ENCODE measurements at regions not wholly inside any gene's neighbourhood (a gene's known extent, or its start where the extent isn't known, plus 50 kb on each side); places are given as distances from the start of the nearest gene placed in this dataset.
"Not testable (repeated sequence)": the region's sequence is repeated elsewhere in the genome, so short reads cannot be mapped to it uniquely, and the experiment has no call there.

DNA sequence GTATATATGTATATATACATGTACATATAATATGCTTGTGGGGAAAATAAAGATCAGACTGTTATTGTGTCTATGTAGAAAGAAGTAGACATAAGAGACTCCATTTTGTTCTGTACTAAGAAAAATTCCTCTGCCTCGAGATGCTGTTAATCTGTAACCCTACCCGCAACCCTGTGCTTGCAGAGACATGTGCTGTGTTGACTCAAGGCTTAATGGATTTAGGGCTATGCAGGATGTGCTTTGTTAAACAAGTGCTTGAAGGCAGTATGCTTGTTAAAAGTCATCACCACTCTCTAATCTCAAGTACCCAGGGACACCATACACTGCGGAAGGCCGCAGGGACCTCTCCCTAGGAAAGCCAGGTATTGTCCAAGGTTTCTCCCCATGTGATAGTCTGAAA is 972.9 kb downstream of the GALC start:
- POLR2A ChIA-PET; H3K4me1 Mint-ChIP-seq; H3K9me3 Mint-ChIP-seq; ATAC-seq (ENCODE audit: low read depth); DNase-seq; H3K4me3 Mint-ChIP-seq; H3K27me3 Mint-ChIP-seq; H3K27ac Mint-ChIP-seq; H3K36me3 Mint-ChIP-seq: not testable (repeated sequence)

DNA sequence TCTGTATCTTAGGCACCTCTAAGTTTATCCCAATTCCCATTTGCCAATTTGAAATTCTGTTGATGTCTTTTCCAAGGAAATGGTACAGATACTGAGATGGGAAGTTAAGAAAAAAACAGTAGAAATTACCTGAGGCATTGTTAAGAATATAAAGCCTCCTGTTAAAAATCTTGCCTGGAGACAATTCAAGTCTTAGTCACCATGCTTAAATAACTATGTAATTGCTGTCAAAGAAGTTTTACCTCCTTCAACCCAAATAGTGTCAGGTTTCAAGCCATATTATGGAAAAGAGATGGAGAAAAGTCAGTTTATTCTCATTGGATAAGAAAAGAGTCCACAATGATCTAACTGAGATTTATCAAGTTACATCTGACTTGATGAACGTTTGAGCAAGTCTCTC is 974.7 kb downstream of the GALC start:
- Mint-ChIP-seq H3K27ac (no peak overlapping the region), H3K4me1 (no peaks in the 10 kb centered on the region), H3K27me3 (no peaks in the 10 kb centered on the region), H3K36me3 (no peaks in the 10 kb centered on the region), H3K4me3 (no peak overlapping the region), H3K9me3 (peaks cover 5% of the 10 kb centered on the region)
- DNase-seq (no peak), ATAC-seq (ENCODE audit: low read depth) (no peak)
- POLR2A ChIA-PET: no interaction called here

DNA sequence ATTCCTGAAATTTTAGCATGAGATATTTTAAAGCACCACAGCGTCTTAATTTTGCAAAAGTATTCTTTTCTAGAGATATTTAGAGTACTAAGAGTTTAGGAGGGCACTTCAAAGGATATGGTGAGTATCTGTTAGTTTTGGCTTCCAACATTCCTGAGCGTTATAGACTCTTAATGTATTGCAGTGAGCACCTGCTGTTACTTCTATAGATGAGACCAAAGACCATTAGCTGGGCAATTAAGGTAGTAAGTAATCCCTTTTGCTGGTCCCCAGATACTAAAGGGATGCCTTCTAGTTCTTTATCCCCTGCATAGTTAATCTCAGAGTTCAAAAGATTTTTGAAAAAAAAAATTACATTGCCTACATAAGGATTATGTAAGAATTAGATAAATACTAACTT is 975.6 kb downstream of the GALC start:
- no peak for DNase-seq
- ATAC-seq (ENCODE audit: low read depth): no peak
- Mint-ChIP-seq H3K9me3 (peaks cover 5% of the 10 kb centered on the region), H3K27me3 (no peaks in the 10 kb centered on the region), H3K4me1 (no peaks in the 10 kb centered on the region), H3K27ac (no peak overlapping the region), H3K4me3 (no peak overlapping the region), H3K36me3 (no peaks in the 10 kb centered on the region)
- POLR2A ChIA-PET: no interaction called here

DNA sequence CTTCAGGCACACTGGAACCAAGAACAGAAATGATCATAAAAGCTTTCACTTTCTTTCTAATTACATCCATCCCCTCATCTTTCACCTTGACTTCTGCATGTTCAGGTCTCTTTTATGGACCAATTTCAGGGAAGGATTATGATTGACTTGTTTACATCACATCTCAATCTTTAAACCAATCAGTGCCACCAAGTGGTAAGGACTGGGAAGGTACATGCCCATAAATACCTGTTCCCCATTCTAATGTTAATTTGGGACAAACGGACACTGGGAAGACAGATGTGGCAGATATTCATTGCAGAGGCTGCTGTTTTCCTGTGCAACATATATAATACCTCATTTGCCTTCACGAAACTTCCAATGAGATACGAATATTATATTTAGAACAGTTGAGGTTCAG is 978.1 kb downstream of the GALC start:
- Mint-ChIP-seq H3K4me3 (no peak overlapping the region), H3K9me3 (peaks cover 5% of the 10 kb centered on the region), H3K27me3 (no peaks in the 10 kb centered on the region), H3K36me3 (no peaks in the 10 kb centered on the region), H3K4me1 (no peaks in the 10 kb centered on the region), H3K27ac (no peak overlapping the region)
- POLR2A ChIA-PET: no interaction called here
- DNase-seq (no peak), ATAC-seq (ENCODE audit: low read depth) (no peak)

DNA sequence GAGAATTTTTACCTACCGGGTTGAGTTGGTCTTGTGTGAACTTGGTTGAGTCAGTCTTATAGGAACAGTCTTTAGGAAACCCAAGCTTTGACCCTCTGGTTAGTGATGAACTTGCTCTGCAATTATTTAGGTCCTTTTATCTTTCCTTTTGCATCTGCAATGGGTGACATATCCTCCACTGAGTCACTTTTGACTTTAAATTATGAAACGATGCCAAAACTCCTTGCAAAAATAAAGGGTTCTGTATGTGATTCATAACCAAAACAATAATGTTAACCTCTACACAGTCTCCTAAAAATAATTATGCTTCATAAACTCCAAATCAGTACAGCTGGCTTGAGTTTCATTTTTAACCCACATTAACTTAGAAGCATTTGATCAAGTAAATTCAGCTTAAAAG is 979.4 kb downstream of the GALC start:
- Mint-ChIP-seq H3K27me3 (no peaks in the 10 kb centered on the region), H3K27ac (no peak overlapping the region), H3K9me3 (peaks cover 5% of the 10 kb centered on the region), H3K4me1 (no peaks in the 10 kb centered on the region), H3K36me3 (no peaks in the 10 kb centered on the region), H3K4me3 (no peak overlapping the region)
- POLR2A ChIA-PET: no interaction called here
- ATAC-seq (ENCODE audit: low read depth): no peak
- DNase-seq: no peak

DNA sequence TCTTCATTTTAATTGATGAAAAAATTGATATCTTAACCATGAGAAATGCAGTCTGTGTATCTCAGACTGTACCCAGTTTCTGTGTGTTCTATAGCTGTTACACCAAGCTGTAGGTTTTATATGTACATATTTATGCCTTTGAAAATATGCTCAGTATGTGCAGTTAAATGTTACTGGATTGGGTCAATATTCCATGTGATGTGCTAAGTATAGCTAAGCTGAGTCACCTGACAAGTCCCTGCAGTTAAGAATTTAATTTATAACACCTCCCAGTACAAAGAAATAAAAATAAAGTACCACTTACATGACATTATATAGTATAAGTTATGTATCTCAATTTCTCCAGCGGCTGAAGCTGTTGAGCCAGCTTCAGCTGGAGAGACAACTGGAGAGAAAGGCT is 984.0 kb downstream of the GALC start:
- POLR2A ChIA-PET: no interaction called here
- Mint-ChIP-seq H3K9me3 (no peaks in the 10 kb centered on the region), H3K4me1 (no peaks in the 10 kb centered on the region), H3K36me3 (no peaks in the 10 kb centered on the region), H3K27me3 (no peaks in the 10 kb centered on the region), H3K4me3 (no peak overlapping the region), H3K27ac (no peak overlapping the region)
- ATAC-seq (ENCODE audit: low read depth) (no peak), DNase-seq (no peak)

DNA sequence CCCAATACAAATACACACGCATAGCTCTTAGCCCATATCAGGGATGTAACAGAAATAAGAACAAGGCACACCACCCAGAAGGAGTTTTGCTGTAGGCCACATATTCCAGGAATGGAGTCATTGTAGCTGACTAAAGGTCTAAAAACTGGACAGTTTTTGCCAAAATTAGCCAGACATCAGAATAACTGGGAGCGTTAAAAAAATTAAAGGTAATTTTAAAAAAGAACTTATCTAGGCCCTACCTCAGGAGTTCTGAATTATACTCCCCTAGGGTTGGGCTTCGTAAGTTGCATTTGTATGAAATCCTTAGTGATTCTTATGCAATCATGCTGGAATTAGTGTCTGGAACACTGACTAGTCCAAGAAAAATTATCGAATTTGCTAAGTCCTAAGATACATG is 987.7 kb downstream of the GALC start:
- H3K27me3 Mint-ChIP-seq: no peaks in the 10 kb centered on the region
- no peak overlapping the region for H3K27ac Mint-ChIP-seq
- H3K4me1 Mint-ChIP-seq: no peaks in the 10 kb centered on the region
- H3K9me3 Mint-ChIP-seq: no peaks in the 10 kb centered on the region
- POLR2A ChIA-PET: no interaction called here
- no peak for ATAC-seq (ENCODE audit: low read depth)
- no peaks in the 10 kb centered on the region for H3K36me3 Mint-ChIP-seq
- DNase-seq: no peak
- H3K4me3 Mint-ChIP-seq: no peak overlapping the region

DNA sequence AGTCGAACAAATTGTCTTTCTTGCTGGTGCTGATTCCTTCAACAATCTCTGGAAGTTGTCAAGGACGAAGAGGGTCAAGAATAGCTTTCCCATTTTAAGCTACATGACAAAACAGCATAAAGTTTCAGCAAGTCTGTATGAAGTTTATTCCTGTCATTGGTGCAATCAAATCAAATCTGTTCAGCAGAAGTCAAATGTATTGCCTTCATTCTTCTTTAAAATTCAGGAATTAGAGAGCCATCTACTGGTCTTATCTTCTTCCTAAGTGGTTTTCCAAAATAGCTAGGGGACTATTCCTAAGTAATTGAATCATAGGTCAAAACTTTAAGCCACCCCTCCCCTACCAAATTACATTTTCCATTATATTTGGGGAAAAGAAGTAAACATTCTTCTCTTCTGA is 990.2 kb downstream of the GALC start:
- Mint-ChIP-seq H3K36me3 (no peaks in the 10 kb centered on the region), H3K27ac (no peak overlapping the region), H3K4me3 (no peak overlapping the region), H3K27me3 (no peaks in the 10 kb centered on the region), H3K4me1 (no peaks in the 10 kb centered on the region), H3K9me3 (no peaks in the 10 kb centered on the region)
- POLR2A ChIA-PET: no interaction called here
- DNase-seq (no peak), ATAC-seq (ENCODE audit: low read depth) (no peak)

DNA sequence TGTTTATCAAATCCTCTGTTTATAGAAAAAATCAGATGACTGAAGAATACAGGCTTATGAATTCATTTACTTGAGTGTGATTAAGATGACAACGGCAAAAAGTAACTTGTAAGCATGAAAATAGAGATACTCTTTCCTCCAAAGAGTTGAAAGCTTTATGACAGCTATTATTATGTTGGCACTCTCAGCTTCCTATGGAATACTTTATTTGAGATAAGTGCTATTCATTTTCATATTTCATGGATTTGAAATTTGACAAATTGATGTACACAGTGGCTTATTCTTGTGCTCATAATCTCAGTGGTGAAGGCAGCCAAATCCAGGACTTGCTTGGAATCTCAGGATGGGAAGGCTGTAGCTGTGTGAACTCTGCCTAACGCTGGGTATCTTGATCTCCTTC is 991.6 kb downstream of the GALC start:
- H3K36me3 Mint-ChIP-seq: no peaks in the 10 kb centered on the region
- ATAC-seq (ENCODE audit: low read depth): no peak
- no peak overlapping the region for H3K4me3 Mint-ChIP-seq
- POLR2A ChIA-PET: no interaction called here
- no peak overlapping the region for H3K27ac Mint-ChIP-seq
- no peak for DNase-seq
- H3K4me1 Mint-ChIP-seq: no peaks in the 10 kb centered on the region
- no peaks in the 10 kb centered on the region for H3K9me3 Mint-ChIP-seq
- H3K27me3 Mint-ChIP-seq: no peaks in the 10 kb centered on the region

DNA sequence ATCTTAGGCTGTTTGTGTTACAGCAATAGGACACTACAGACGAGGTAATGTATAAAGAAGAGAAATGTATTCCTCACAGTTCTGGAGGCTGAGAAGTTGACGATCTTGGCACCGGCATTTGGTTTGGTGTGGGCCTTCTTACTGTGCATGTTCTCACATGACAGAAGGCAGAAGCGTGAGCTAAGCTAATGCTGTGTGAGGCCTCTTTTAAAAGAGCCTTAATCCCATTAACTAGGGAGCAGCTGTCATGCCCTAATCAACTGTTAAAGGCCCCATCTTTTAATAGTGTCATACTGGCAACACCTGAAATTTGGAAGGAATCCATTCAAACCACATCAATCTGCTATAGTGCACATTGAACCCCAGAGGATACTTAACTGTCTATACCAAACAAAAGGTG is 992.9 kb downstream of the GALC start:
- no peak for ATAC-seq (ENCODE audit: low read depth)
- H3K27me3 Mint-ChIP-seq: no peaks in the 10 kb centered on the region
- no peak overlapping the region for H3K4me3 Mint-ChIP-seq
- no peaks in the 10 kb centered on the region for H3K9me3 Mint-ChIP-seq
- no peak for DNase-seq
- no peaks in the 10 kb centered on the region for H3K36me3 Mint-ChIP-seq
- H3K27ac Mint-ChIP-seq: no peak overlapping the region
- no peaks in the 10 kb centered on the region for H3K4me1 Mint-ChIP-seq
- POLR2A ChIA-PET: no interaction called here

DNA sequence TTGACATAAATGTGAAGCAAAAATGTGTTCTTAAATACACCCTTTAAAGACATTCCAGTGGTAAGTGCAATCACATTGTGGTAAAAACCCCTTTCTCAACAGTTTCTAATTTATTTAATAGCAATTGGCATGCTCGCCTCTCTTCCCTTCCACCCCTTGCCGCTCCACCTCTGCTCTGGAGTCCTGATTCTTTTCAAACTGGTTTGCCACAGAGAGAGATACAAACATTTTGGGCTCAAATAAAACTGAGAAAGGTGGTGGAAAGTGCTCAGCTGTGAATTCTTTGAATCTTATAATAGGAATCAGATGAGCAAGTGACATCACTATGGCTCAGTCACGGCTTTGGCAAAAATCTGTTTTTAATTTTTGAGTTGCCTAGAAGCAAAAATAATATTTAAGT is 993.9 kb downstream of the GALC start:
- H3K4me1 Mint-ChIP-seq: no peaks in the 10 kb centered on the region
- H3K27ac Mint-ChIP-seq: no peak overlapping the region
- H3K36me3 Mint-ChIP-seq: no peaks in the 10 kb centered on the region
- H3K4me3 Mint-ChIP-seq: no peak overlapping the region
- POLR2A ChIA-PET: no interaction called here
- ATAC-seq (ENCODE audit: low read depth): no peak
- H3K27me3 Mint-ChIP-seq: no peaks in the 10 kb centered on the region
- DNase-seq: no peak
- no peaks in the 10 kb centered on the region for H3K9me3 Mint-ChIP-seq

DNA sequence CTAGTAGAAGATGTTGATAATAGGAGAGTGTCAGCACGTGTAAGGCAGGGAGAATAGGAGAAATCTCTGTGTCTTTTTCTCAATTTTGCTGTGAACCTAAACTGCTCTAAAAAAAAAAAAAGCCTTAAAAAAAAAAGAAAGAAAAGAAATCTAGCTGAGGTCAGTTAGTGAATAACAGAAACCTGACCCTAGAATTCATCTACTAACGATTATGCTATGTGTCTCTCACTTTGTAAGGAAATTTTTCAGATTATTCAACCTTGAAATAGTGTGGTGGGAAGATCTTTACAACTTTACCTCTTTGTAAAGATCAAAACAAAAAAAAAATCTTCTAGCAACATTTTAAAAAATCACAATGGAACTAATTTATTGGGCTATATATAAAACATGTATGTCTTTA is 995.7 kb downstream of the GALC start:
- ATAC-seq (ENCODE audit: low read depth) (no peak), DNase-seq (no peak)
- POLR2A ChIA-PET: no interaction called here
- H3K27ac Mint-ChIP-seq: no peak overlapping the region
- H3K9me3 Mint-ChIP-seq: no peaks in the 10 kb centered on the region
- H3K4me1 Mint-ChIP-seq: no peaks in the 10 kb centered on the region
- H3K27me3 Mint-ChIP-seq: no peaks in the 10 kb centered on the region
- H3K36me3 Mint-ChIP-seq: no peaks in the 10 kb centered on the region
- H3K4me3 Mint-ChIP-seq: no peak overlapping the region

DNA sequence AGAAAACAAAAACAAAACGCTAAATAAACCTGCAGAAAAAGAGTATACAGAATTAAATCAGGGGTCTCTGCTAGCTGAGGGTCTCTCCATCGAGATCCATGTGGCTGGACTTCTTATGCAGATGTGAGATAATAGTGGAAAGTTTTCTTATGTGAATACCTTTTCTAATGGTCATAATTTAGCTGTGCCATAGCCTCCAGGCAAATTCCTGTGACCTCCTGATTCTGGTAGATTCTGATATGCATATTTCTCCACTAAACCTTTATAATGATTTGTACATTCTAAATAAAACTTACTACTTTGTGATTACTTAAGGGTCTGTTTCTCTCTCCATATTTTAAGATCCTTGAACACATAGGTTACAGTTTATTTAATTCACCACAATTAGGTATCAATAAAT is 1002.6 kb downstream of the GALC start:
- Mint-ChIP-seq H3K27me3 (no peaks in the 10 kb centered on the region), H3K4me3 (no peak overlapping the region), H3K27ac (no peak overlapping the region), H3K9me3 (no peaks in the 10 kb centered on the region), H3K4me1 (no peaks in the 10 kb centered on the region), H3K36me3 (no peaks in the 10 kb centered on the region)
- no peak for ATAC-seq (ENCODE audit: low read depth)
- DNase-seq: no peak
- POLR2A ChIA-PET: no interaction called here

DNA sequence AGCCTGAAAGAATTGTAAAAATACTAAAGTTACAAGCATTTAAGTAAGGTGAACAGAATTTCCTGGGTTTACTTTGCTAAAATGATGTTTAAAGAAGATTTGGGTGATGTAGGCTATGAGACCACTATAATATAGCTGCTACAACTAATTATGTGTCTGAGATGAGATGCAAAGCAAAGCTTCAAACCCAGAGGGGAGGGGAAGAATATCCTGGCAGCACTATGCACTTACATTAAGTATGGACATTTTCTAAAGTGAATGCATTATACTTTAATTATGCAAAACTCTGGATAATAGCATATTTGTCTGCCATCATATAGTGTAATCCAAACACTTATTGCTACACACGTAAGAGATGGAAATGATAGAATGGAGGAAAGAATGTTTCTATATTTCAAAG is 1003.7 kb downstream of the GALC start:
- no peaks in the 10 kb centered on the region for H3K9me3 Mint-ChIP-seq
- DNase-seq (no peak), ATAC-seq (ENCODE audit: low read depth) (no peak)
- H3K4me1 Mint-ChIP-seq: no peaks in the 10 kb centered on the region
- H3K4me3 Mint-ChIP-seq: no peak overlapping the region
- no peaks in the 10 kb centered on the region for H3K27me3 Mint-ChIP-seq
- POLR2A ChIA-PET: no interaction called here
- H3K27ac Mint-ChIP-seq: no peak overlapping the region
- no peaks in the 10 kb centered on the region for H3K36me3 Mint-ChIP-seq

DNA sequence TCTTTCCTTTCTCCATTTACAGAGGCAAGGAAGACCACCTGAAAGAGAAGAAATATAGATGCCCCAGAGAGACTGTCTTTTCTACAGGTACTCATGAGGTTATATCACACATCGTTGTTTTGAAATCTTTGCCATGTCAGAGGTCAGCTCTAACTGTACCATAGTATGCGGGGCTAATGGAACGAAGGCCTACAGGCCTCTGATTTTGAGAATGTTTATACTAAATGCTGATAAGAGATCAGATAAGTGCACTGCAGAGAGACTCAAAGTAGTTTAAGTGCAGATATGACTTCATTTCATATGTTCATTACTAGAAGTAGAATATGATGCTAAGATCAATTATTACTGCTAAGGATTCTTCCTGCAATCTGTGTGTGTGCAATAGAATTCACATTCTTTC is 1005.0 kb downstream of the GALC start:
- POLR2A ChIA-PET: no interaction called here
- no peak for ATAC-seq (ENCODE audit: low read depth)
- no peaks in the 10 kb centered on the region for H3K9me3 Mint-ChIP-seq
- no peaks in the 10 kb centered on the region for H3K27me3 Mint-ChIP-seq
- no peak overlapping the region for H3K27ac Mint-ChIP-seq
- no peaks in the 10 kb centered on the region for H3K4me1 Mint-ChIP-seq
- DNase-seq: no peak
- H3K4me3 Mint-ChIP-seq: no peak overlapping the region
- H3K36me3 Mint-ChIP-seq: no peaks in the 10 kb centered on the region
